ENCODE measurements at regions not wholly inside any gene's neighbourhood (a gene's known extent, or its start where the extent isn't known, plus 50 kb on each side); places are given as distances from the start of the nearest gene placed in this dataset.
A peak's percentile ranks its signal among the peaks of the same experiment; 100 is the strongest.

DNA sequence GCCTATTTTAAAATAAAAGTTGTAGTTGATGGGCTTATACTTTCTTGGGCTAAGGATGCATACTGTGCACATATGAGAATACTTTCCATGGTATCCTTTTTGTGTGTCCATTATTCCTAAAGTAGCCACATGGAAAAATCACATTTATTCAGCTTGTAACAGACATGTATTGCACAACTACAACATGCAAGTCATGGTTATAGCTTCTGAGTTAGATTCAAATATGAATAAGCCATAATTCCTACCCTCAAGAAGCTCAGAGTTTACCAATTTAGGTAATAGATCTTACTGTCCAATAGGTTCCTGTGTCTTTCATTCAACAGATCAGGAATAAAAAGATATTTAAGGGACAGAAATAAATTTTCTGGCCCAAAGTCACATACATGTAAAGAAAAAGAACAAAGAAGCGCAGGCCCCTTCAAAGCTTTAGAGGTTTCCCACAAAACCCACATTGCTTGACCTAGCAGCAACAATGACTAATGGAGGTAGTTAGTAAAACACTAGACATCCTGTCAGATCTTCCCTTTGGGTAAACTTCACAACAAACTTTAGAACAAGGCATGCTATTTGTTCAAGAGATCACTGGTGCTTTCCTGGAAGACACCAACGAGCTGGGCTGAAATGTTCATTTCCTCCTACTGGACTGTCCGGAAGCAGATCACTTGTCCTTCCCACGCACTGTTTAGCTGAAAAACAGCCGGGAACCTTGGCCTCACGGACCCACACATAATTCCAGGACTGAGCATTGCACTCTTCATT lies 78.4 kb upstream of the ITGA1 start:
- intact Hi-C loops (cut with DNase I; ENCODE audit: low total_unique reads) = no loop called here
- no peak for TF ChIP-seq POLR2A (IDR thresholded peaks at IDR 0.05)
- no peak for TF ChIP-seq CTCF (IDR thresholded peaks at IDR 0.05)
- Histone ChIP-seq H3K9me3 (no peaks in the 10 kb centered on the region), H3K36me3 (no peaks in the 10 kb centered on the region), H3K4me1 (peaks cover 0 to 6% of the 10 kb centered on the region in 2 donors), H3K4me3 (no peak overlapping the region), H3K27me3 (no peaks in the 10 kb centered on the region), H3K27ac (peak overlapping the region; percentile 23 to 74)
- DNase-seq = no peak

DNA sequence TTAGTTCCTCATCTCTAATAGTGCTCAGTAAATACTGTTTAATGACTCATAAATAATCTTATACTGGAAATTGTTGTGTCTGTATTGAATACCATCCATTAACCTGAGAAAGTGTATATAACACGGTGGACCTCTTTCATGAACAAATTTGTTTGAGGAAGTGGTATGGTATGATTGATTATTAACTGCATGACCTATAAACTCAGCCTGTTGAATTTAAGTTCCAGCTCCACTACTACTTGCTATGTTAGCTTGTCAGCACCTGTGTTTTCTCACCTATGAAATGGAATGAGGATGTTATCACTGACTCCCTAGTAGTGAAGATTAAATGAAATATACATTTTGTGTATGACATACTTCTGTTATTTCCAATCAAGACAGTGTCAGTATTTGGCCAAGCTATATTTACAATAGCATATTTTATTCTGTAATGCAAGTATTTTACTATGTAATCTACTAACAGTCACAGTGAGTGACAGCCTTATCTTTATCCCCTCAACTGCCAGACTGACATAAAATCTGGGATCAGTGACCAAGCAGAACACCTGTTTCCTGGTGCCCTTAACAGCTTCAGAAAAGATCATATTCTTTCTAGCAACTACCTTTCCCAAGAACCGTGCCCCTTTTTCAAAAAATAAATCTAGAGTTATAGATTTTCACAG lies 77.3 kb upstream of the ITGA1 start:
- Histone ChIP-seq H3K4me3 (no peak overlapping the region), H3K27me3 (no peaks in the 10 kb centered on the region), H3K36me3 (no peaks in the 10 kb centered on the region), H3K4me1 (peaks cover 0 to 6% of the 10 kb centered on the region in 2 donors), H3K27ac (peak overlapping the region in 1 of 2 donors; percentile 74), H3K9me3 (no peaks in the 10 kb centered on the region)
- no peak for DNase-seq
- intact Hi-C loops (cut with DNase I; ENCODE audit: low total_unique reads) = no loop called here
- no peak for TF ChIP-seq POLR2A (IDR thresholded peaks at IDR 0.05)
- no peak for TF ChIP-seq CTCF (IDR thresholded peaks at IDR 0.05)

DNA sequence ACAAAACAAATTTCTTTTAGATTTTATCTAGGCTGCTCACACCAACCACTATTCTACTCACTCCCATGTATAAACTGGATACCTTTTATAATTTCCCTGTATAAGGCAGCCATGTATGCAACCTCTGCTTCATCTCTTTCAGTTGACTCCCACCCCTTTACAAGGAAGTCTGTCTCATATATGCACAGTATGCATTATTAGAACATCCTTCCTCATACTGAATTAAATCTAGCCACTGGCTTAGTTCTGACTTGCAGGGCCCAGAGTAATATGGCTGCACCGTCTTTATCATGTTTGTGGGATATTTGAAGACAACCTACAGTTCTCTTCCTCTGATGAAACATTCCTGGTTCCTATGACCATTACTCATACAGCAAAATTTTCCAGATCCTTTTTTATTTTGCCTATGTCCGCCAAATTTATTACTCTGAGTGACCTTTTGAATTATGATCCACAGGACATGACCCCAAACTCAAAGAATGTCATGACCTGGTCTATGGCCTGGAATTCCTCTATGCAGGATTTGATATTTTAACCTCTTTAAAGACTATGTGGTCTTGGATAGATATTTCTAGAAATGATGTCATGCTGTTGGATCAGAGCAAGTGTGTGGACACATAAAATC lies 76.6 kb upstream of the ITGA1 start:
- Histone ChIP-seq H3K4me1 (peaks cover 0 to 6% of the 10 kb centered on the region in 2 donors), H3K27me3 (no peaks in the 10 kb centered on the region), H3K36me3 (no peaks in the 10 kb centered on the region), H3K27ac (peak overlapping the region in 1 of 2 donors; percentile 74), H3K4me3 (no peak overlapping the region), H3K9me3 (no peaks in the 10 kb centered on the region)
- intact Hi-C loops (cut with DNase I; ENCODE audit: low total_unique reads) = no loop called here
- TF ChIP-seq POLR2A (IDR thresholded peaks at IDR 0.05) (no peak), CTCF (IDR thresholded peaks at IDR 0.05) (no peak)
- DNase-seq = no peak

- H3K9me3 ChIP-seq = no peaks in the 10 kb centered on the region
- intact Hi-C loops (cut with DNase I; ENCODE audit: low total_unique reads) = no loop called here
- TF ChIP-seq POLR2A (IDR thresholded peaks at IDR 0.05) (no peak), CTCF (IDR thresholded peaks at IDR 0.05) (no peak)
- no peak for DNase-seq
- no peaks in the 10 kb centered on the region for H3K36me3 ChIP-seq
- peak overlapping the region in 1 of 2 donors; percentile 74 for H3K27ac ChIP-seq
- no peaks in the 10 kb centered on the region for H3K27me3 ChIP-seq
- no peak overlapping the region for H3K4me3 ChIP-seq
- peaks cover 0 to 6% of the 10 kb centered on the region in 2 donors for H3K4me1 ChIP-seq
Measured at GRCh38 chr5:52712354-52712753, 75.4 kb upstream of the ITGA1 start.

Data from uterus (tissue), 3 donors.